NK-92 treated with Interleukin-12 subunit alpha and Interleukin-12 subunit beta, amount 100 ng/mL, for 24 hours (cell line): ENCODE measurements at regions not wholly inside any gene's neighbourhood (a gene's known extent, or its start where the extent isn't known, plus 50 kb on each side); places are given as distances from the start of the nearest gene placed in this dataset.

Source experiments
- DNase-seq: peaks from one replicate; lab custom pipeline; 2025; lab: John Stamatoyannopoulos, UW

GRCh38 chr14:97873291-97873690 is 1076.1 kb downstream of the VRK1 start:
- DNase-seq: no peak

GRCh38 chr14:97874394-97874793 is 1077.2 kb downstream of the VRK1 start:
- no peak for DNase-seq

GRCh38 chr14:97878206-97878605 is 1081.0 kb downstream of the VRK1 start:
- DNase-seq: no peak

GRCh38 chr14:97878727-97879126 is 1081.5 kb downstream of the VRK1 start:
- no peak for DNase-seq

GRCh38 chr14:97887690-97888089 is 1090.5 kb downstream of the VRK1 start:
- no peak for DNase-seq

- no peak for DNase-seq
Measured at GRCh38 chr14:97888331-97888730, 1091.1 kb downstream of the VRK1 start.

- DNase-seq: no peak
Measured at GRCh38 chr14:97891515-97891914, 1094.3 kb downstream of the VRK1 start.

GRCh38 chr14:97894552-97894951 is 1097.4 kb downstream of the VRK1 start:
- DNase-seq: no peak

GRCh38 chr14:97900196-97900854 is 1103.1 kb downstream of the VRK1 start:
- DNase-seq: no peak

GRCh38 chr14:97902630-97903029 is 1105.4 kb downstream of the VRK1 start:
- DNase-seq: no peak

GRCh38 chr14:97903821-97904220 is 1106.6 kb downstream of the VRK1 start:
- no peak for DNase-seq

GRCh38 chr14:97912217-97912616 is 1115.0 kb downstream of the VRK1 start:
- no peak for DNase-seq

- DNase-seq: no peak
Measured at GRCh38 chr14:97916100-97916499, 1118.9 kb downstream of the VRK1 start.

- DNase-seq: no peak
Measured at GRCh38 chr14:97916669-97917568, 1119.7 kb downstream of the VRK1 start.

GRCh38 chr14:97920201-97920600 is 1123.0 kb downstream of the VRK1 start:
- no peak for DNase-seq

- no peak for DNase-seq
Measured at GRCh38 chr14:97921296-97921695, 1124.1 kb downstream of the VRK1 start.

- DNase-seq: no peak
Measured at GRCh38 chr14:97924922-97925613, 1127.9 kb downstream of the VRK1 start.

- DNase-seq: no peak
Measured at GRCh38 chr14:97930166-97930565, 1133.0 kb downstream of the VRK1 start.

- no peak for DNase-seq
Measured at GRCh38 chr14:97931273-97931672, 1134.1 kb downstream of the VRK1 start.

GRCh38 chr14:97942921-97943320 is 1145.7 kb downstream of the VRK1 start:
- DNase-seq: no peak

GRCh38 chr14:97943619-97944018 is 1146.4 kb downstream of the VRK1 start:
- no peak for DNase-seq

- DNase-seq: no peak
Measured at GRCh38 chr14:97944380-97944779, 1147.2 kb downstream of the VRK1 start.

GRCh38 chr14:97945631-97946030 is 1148.4 kb downstream of the VRK1 start:
- DNase-seq: no peak
